ENCODE measurements at regions not wholly inside any gene's neighbourhood (a gene's known extent, or its start where the extent isn't known, plus 50 kb on each side); places are given as distances from the start of the nearest gene placed in this dataset.

GRCh38 chr11:11105361-11105760 lies 247.5 kb upstream of the ZBED5 start:
- no peaks in the 10 kb centered on the region for H3K9me2 ChIP-seq (ENCODE audit: insufficient read depth)
- no peaks in the 10 kb centered on the region for H3K79me2 ChIP-seq (ENCODE audit: low read depth)
- H3K4me1 ChIP-seq (replicated peaks; ENCODE audit: insufficient read depth): no peaks in the 10 kb centered on the region
- H3K27me3 ChIP-seq (ENCODE audit: insufficient read depth, low read depth): peaks cover 13% of the 10 kb centered on the region; the same call in 1 of the 2 replicates
- no peak overlapping the region for H2AFZ ChIP-seq
- no TSS peak for BruUV-seq (replicated peaks)
- H3K9me3 ChIP-seq (ENCODE audit: insufficient read depth, low read depth): no peaks in the 10 kb centered on the region
- no peak for DNase-seq
- no peak overlapping the region for H3K4me3 ChIP-seq
- TF ChIP-seq EZH2 (IDR thresholded peaks at IDR 0.05; ENCODE audit: low read depth): no peak
- TF ChIP-seq, protein P1, sequence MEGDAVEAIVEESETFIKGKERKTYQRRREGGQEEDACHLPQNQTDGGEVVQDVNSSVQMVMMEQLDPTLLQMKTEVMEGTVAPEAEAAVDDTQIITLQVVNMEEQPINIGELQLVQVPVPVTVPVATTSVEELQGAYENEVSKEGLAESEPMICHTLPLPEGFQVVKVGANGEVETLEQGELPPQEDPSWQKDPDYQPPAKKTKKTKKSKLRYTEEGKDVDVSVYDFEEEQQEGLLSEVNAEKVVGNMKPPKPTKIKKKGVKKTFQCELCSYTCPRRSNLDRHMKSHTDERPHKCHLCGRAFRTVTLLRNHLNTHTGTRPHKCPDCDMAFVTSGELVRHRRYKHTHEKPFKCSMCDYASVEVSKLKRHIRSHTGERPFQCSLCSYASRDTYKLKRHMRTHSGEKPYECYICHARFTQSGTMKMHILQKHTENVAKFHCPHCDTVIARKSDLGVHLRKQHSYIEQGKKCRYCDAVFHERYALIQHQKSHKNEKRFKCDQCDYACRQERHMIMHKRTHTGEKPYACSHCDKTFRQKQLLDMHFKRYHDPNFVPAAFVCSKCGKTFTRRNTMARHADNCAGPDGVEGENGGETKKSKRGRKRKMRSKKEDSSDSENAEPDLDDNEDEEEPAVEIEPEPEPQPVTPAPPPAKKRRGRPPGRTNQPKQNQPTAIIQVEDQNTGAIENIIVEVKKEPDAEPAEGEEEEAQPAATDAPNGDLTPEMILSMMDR (conservative IDR thresholded peaks at IDR 0.05): no peak
- no peaks in the 10 kb centered on the region for H4K20me1 ChIP-seq (ENCODE audit: insufficient read depth)
- intact Hi-C loops (cut with micrococcal nuclease; ENCODE audit: unreplicated experiment): no loop called here
- ChIA-PET POLR2A (ENCODE audit: unreplicated experiment) (no interaction called here), CTCF (no interaction called here)
- H3K4me2 ChIP-seq: no peak overlapping the region
- no peaks in the 10 kb centered on the region for H3K36me3 ChIP-seq (ENCODE audit: low read depth)
- H3F3A ChIP-seq (ENCODE audit: insufficient read depth, low read depth): no peaks in the 10 kb centered on the region
- no peak overlapping the region for H3K27ac ChIP-seq

GRCh38 chr11:11095831-11096723 lies 238.2 kb upstream of the ZBED5 start:
- no peaks in the 10 kb centered on the region for H3K4me1 ChIP-seq (replicated peaks; ENCODE audit: insufficient read depth)
- TF ChIP-seq EZH2 (IDR thresholded peaks at IDR 0.05; ENCODE audit: low read depth): no peak
- TF ChIP-seq, protein P1 (conservative IDR thresholded peaks at IDR 0.05): no peak
- no peaks in the 10 kb centered on the region for H4K20me1 ChIP-seq (ENCODE audit: insufficient read depth)
- no peak overlapping the region for H3K27ac ChIP-seq
- no peaks in the 10 kb centered on the region for H3F3A ChIP-seq (ENCODE audit: insufficient read depth, low read depth)
- intact Hi-C loops (cut with micrococcal nuclease; ENCODE audit: unreplicated experiment): no loop called here
- H3K4me3 ChIP-seq: no peak overlapping the region
- peaks cover 9% of the 10 kb centered on the region; the same call in 1 of the 2 replicates for H3K27me3 ChIP-seq (ENCODE audit: insufficient read depth, low read depth)
- H3K9me2 ChIP-seq (ENCODE audit: insufficient read depth): no peaks in the 10 kb centered on the region
- no peaks in the 10 kb centered on the region for H3K79me2 ChIP-seq (ENCODE audit: low read depth)
- ChIA-PET CTCF (no interaction called here), POLR2A (ENCODE audit: unreplicated experiment) (no interaction called here)
- no peak overlapping the region for H2AFZ ChIP-seq
- no peaks in the 10 kb centered on the region for H3K36me3 ChIP-seq (ENCODE audit: low read depth)
- DNase-seq: no peak
- no peak overlapping the region for H3K4me2 ChIP-seq
- no peaks in the 10 kb centered on the region for H3K9me3 ChIP-seq (ENCODE audit: insufficient read depth, low read depth)
- no TSS peak for BruUV-seq (replicated peaks)

DNA sequence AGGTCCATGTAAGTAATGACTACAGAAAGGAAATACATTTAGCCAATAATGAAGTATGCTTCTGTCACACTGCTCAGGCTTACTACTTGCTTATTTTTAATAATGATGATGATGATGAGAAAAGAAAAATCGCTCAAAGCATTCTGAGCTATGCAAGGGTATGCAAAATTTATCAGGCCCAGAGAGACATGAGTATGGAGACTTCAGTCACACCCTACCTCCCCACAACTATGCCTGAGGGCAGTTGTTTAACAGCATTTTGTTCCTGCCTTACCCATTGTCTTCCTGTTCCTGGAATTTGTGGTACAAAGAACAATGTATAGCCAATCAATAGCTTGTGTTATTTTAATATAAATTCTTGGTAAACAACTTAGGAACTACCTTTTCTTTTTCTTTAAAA lies 232.6 kb upstream of the ZBED5 start:
- Histone ChIP-seq H3K27me3 (ENCODE audit: insufficient read depth, low read depth) (no peaks in the 10 kb centered on the region), H3K9me2 (ENCODE audit: insufficient read depth) (no peaks in the 10 kb centered on the region), H3K79me2 (ENCODE audit: low read depth) (no peaks in the 10 kb centered on the region), H4K20me1 (ENCODE audit: insufficient read depth) (no peaks in the 10 kb centered on the region), H3K36me3 (ENCODE audit: low read depth) (no peaks in the 10 kb centered on the region), H3K4me1 (replicated peaks; ENCODE audit: insufficient read depth) (no peaks in the 10 kb centered on the region), H3K4me2 (no peak overlapping the region), H3K27ac (no peak overlapping the region), H2AFZ (no peak overlapping the region), H3K4me3 (no peak overlapping the region), H3K9me3 (ENCODE audit: insufficient read depth, low read depth) (no peaks in the 10 kb centered on the region), H3F3A (ENCODE audit: insufficient read depth, low read depth) (no peaks in the 10 kb centered on the region)
- BruUV-seq (replicated peaks): no TSS peak
- CTCF ChIA-PET: no interaction called here
- intact Hi-C loops (cut with micrococcal nuclease; ENCODE audit: unreplicated experiment): no loop called here
- TF ChIP-seq, protein P1 (conservative IDR thresholded peaks at IDR 0.05): no peak
- TF ChIP-seq EZH2 (IDR thresholded peaks at IDR 0.05; ENCODE audit: low read depth): no peak
- DNase-seq: no peak
- POLR2A ChIA-PET (ENCODE audit: unreplicated experiment): no interaction called here
